ENCODE measurements at regions not wholly inside any gene's neighbourhood (a gene's known extent, or its start where the extent isn't known, plus 50 kb on each side); places are given as distances from the start of the nearest gene placed in this dataset.

DNA sequence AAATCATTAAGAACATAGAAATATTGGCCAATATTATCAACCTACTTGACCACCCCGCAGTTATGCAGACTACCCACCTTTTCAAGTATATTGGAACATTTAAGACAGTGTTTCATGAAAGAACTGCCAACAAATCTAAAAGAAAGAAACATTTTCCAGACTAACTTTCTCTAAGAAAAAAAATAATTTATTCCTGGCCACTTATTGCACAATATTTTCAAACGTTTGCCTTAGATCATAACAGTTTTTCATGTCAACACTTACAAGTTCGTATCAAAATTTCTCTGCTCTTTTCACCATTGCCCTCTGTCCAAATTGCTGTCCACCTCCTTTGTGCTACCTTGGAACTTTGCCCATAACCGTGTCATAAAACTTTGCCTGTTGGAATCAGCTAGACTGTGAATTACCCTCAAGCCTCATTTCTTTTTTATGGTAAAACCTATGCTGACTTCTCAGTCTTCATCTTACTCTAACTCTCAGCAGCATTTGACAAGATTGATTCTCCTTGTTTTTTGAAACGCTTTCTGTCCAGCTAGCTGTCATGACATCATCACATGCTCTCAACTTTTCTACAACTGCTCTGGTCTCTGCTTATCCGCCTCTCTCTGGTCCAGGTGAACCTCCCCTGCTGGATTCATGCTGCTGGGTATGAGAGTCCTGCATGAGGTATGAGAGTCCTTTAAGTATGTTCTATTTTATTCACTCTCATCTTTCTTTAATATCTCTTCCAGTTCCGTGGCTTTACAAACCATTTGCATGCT is 92.8 kb upstream of the CHRM3 start:
- CTCF ChIA-PET, result no interaction called here
- Mint-ChIP-seq H3K9me3 (no peaks in the 10 kb centered on the region), H3K36me3 (no peaks in the 10 kb centered on the region), H3K4me1 (ENCODE audit: low read depth) (no peaks in the 10 kb centered on the region), H3K27me3 (peaks cover 12% of the 10 kb centered on the region), H3K27ac (no peak overlapping the region), H3K4me3 (no peak overlapping the region)
- POLR2A ChIA-PET, result no interaction called here
- intact Hi-C loops (cut with micrococcal nuclease), result no loop called here
- DNase-seq, result no peak

DNA sequence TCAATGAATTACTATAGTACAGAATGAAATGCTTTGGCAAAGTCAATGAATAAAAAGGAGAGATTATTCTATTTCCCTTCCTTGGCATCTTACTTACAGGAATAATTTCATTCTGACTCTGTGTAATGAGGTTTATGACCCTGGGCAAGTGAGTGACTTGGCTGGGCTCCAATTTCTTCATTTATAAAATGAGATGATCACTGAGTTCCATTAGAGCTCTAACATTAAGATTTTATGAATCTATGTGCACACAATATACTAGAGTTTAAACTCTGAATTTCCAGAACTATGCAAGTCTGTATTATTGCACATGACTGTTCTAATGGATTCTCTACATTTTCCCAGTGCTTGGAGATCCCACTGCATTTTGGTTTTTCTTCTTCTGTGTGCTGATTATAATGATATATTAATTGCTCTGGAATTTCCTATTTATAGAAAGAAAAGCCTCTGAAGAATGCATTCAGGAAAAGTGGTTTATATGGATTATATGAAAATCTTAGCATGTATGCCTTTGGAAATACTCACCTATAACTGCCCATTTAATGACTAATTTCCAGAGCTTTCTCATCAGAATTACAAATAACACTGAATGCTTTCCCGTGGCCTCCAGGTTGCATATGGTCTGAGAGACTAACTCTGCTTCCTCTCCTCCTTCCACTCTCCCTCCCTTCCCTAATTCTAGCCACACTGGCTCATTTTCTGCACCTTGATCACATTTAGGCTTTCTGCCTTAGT is 97.4 kb upstream of the CHRM3 start:
- Mint-ChIP-seq H3K4me3 (no peak overlapping the region), H3K9me3 (no peaks in the 10 kb centered on the region), H3K27me3 (peaks cover 16% of the 10 kb centered on the region), H3K36me3 (no peaks in the 10 kb centered on the region), H3K4me1 (ENCODE audit: low read depth) (no peaks in the 10 kb centered on the region), H3K27ac (no peak overlapping the region)
- ChIA-PET POLR2A (no interaction called here), CTCF (no interaction called here)
- intact Hi-C loops (cut with micrococcal nuclease), result no loop called here
- no peak for DNase-seq

DNA sequence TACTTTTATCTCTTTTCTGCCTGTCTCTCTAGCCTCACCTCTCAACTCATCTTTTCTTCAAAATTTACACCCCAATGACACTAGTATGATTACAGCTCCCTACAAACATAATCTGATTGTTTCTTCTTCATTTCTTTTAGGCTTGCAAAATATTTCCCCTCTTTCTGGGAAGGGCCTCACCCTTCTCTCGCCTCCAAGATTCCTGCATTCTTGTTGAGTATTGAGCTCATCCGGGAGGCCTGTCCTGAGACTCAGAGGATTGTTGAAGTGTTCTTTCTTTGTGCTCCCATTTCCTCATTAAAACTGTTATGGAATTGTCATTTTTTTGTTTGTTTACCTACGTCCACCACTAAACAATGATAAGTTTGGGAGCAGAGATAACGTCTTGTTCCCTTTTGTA is 99.1 kb upstream of the CHRM3 start:
- peaks cover 16% of the 10 kb centered on the region for H3K27me3 Mint-ChIP-seq
- intact Hi-C loops (cut with micrococcal nuclease), result no loop called here
- ChIA-PET CTCF (no interaction called here), POLR2A (no interaction called here)
- H3K36me3 Mint-ChIP-seq, result no peaks in the 10 kb centered on the region
- H3K9me3 Mint-ChIP-seq, result no peaks in the 10 kb centered on the region
- no peak overlapping the region for H3K4me3 Mint-ChIP-seq
- H3K27ac Mint-ChIP-seq, result no peak overlapping the region
- H3K4me1 Mint-ChIP-seq (ENCODE audit: low read depth), result no peaks in the 10 kb centered on the region
- no peak for DNase-seq

- intact Hi-C loops (cut with micrococcal nuclease), result no loop called here
- Mint-ChIP-seq H3K27me3 (peaks cover 4% of the 10 kb centered on the region), H3K9me3 (no peaks in the 10 kb centered on the region), H3K36me3 (no peaks in the 10 kb centered on the region), H3K27ac (no peak overlapping the region), H3K4me3 (no peak overlapping the region), H3K4me1 (ENCODE audit: low read depth) (no peaks in the 10 kb centered on the region)
- DNase-seq, result no peak
- CTCF ChIA-PET, result no interaction called here
- POLR2A ChIA-PET, result no interaction called here
Measured at GRCh38 chr1:239283216-239283615, 103.2 kb upstream of the CHRM3 start.

GRCh38 chr1:239282411-239282810 is 104.0 kb upstream of the CHRM3 start:
- CTCF ChIA-PET, result no interaction called here
- POLR2A ChIA-PET, result no interaction called here
- H3K9me3 Mint-ChIP-seq, result no peaks in the 10 kb centered on the region
- no peaks in the 10 kb centered on the region for H3K4me1 Mint-ChIP-seq (ENCODE audit: low read depth)
- H3K27ac Mint-ChIP-seq, result no peak overlapping the region
- no peaks in the 10 kb centered on the region for H3K36me3 Mint-ChIP-seq
- intact Hi-C loops (cut with micrococcal nuclease), result no loop called here
- H3K4me3 Mint-ChIP-seq, result no peak overlapping the region
- no peak for DNase-seq
- peaks cover 4% of the 10 kb centered on the region for H3K27me3 Mint-ChIP-seq

DNA sequence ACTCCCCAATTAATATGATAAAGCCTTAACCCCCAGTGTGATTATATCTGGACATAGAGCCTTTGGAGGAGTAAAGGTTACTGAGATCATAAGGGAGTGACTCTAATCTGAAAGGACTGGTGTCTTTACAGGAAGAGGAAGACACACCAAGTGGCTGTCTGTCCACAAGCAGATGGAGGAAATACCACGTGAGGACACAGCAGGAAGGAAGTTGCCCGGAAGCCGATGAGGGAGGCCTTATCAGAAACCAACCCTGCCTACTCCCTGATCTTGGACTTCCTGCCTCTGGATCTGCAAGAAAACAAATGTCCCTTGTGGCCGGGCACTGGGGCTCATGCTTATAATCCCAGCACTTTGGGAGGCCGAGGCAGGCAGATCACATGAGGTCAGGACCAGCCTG is 110.3 kb upstream of the CHRM3 start:
- Mint-ChIP-seq H3K4me3 (no peak overlapping the region), H3K36me3 (no peaks in the 10 kb centered on the region), H3K9me3 (no peaks in the 10 kb centered on the region), H3K27ac (no peak overlapping the region), H3K4me1 (ENCODE audit: low read depth) (no peaks in the 10 kb centered on the region), H3K27me3 (no peaks in the 10 kb centered on the region)
- CTCF ChIA-PET, result no interaction called here
- intact Hi-C loops (cut with micrococcal nuclease), result no loop called here
- POLR2A ChIA-PET, result no interaction called here
- DNase-seq, result no peak

DNA sequence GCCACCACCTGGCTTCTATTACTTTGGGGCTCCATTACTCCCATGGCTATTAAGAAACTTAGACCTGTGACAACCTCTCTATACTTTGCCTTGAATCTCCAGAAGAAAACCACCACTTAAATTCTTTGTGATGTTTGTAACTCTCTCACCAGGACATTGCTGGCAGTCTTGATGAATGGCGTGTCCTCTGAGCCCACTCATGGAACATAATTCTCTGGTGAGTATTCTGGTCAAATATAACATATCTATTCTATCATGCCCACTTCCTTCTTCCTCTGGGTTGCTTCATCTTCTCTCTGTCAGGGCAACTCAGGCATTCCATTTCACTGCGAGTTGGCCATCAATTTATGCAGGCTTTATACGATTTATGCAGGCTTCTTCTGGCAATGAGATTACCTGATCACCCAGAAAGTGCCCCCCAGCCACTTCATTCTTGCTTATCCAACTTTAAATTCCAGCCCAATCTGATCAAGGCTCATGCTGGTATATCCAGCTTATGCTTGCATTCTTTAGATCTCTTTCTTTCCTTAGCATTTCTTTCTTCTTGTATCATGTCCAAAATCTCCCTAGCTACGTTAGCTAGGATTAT is 112.0 kb upstream of the CHRM3 start:
- Mint-ChIP-seq H3K4me1 (ENCODE audit: low read depth) (no peaks in the 10 kb centered on the region), H3K27ac (no peak overlapping the region), H3K4me3 (no peak overlapping the region), H3K36me3 (no peaks in the 10 kb centered on the region), H3K27me3 (no peaks in the 10 kb centered on the region), H3K9me3 (no peaks in the 10 kb centered on the region)
- DNase-seq, result no peak
- intact Hi-C loops (cut with micrococcal nuclease), result no loop called here
- CTCF ChIA-PET, result no interaction called here
- POLR2A ChIA-PET, result no interaction called here

GRCh38 chr1:239270509-239270908 is 115.9 kb upstream of the CHRM3 start:
- Mint-ChIP-seq H3K4me3 (no peak overlapping the region), H3K27me3 (no peaks in the 10 kb centered on the region), H3K9me3 (no peaks in the 10 kb centered on the region), H3K27ac (no peak overlapping the region), H3K36me3 (no peaks in the 10 kb centered on the region), H3K4me1 (ENCODE audit: low read depth) (no peaks in the 10 kb centered on the region)
- no peak for DNase-seq
- ChIA-PET POLR2A (no interaction called here), CTCF (no interaction called here)
- intact Hi-C loops (cut with micrococcal nuclease), result no loop called here

DNA sequence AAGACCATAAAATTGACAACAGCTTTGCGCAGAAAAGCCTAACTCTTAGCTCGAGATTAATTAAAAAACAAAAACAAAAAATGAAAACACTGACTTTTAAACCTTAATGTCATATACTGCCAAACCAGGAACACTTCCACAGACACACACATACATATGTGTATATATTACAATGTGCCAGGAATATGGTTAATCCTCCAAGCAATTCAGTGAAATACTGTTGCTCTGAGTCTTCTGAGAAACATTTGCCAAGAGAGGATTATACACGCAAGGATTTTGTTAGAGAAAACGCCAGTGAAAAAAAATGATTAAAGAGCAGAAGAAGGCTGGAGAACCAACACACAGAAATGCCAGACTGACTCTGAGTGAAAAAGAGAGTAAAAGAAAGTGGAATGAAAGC is 116.7 kb upstream of the CHRM3 start:
- no peaks in the 10 kb centered on the region for H3K36me3 Mint-ChIP-seq
- H3K27me3 Mint-ChIP-seq, result no peaks in the 10 kb centered on the region
- H3K27ac Mint-ChIP-seq, result no peak overlapping the region
- POLR2A ChIA-PET, result no interaction called here
- CTCF ChIA-PET, result no interaction called here
- no peak overlapping the region for H3K4me3 Mint-ChIP-seq
- no peak for DNase-seq
- intact Hi-C loops (cut with micrococcal nuclease), result no loop called here
- no peaks in the 10 kb centered on the region for H3K9me3 Mint-ChIP-seq
- H3K4me1 Mint-ChIP-seq (ENCODE audit: low read depth), result no peaks in the 10 kb centered on the region

DNA sequence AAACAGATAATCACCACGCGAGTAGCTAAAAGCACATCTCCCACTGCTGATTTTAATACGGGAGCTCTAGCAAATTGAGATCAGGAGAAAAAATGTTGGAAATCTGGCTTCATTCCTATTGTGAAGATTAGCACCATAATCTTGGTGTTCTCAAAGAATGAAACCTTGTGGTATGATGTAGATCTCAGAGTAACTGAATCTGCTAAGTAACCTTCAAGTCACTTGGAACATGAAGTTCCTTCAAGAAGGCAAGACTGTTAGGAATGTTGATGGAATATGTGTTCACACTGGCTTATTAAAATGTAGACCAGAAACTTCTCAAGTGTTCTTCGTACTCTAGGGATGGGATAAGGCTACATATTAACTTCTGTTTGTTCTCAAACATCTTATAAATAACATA is 117.4 kb upstream of the CHRM3 start:
- no peak for DNase-seq
- POLR2A ChIA-PET, result no interaction called here
- Mint-ChIP-seq H3K9me3 (no peaks in the 10 kb centered on the region), H3K4me3 (no peak overlapping the region), H3K27ac (no peak overlapping the region), H3K4me1 (ENCODE audit: low read depth) (no peaks in the 10 kb centered on the region), H3K36me3 (no peaks in the 10 kb centered on the region), H3K27me3 (no peaks in the 10 kb centered on the region)
- intact Hi-C loops (cut with micrococcal nuclease), result no loop called here
- CTCF ChIA-PET, result no interaction called here

DNA sequence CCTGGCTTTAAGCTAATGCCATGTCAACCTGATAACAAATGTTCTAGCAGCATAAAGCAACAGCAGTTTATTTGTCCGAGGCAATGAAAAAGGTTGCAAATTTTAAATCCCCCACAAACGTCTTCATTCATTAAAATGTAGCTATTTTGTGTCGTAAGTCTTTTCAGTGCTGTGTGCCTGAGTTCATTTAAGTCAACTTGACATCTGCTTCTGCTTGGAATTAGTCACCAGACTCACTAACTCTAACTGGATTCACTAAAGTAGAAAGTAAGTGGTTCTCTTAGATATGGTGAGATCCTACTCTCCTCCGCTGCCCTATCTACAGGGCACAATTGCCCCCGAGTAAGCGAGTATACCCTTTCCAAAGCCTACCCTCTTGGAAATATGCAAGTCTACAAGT is 118.4 kb upstream of the CHRM3 start:
- no peaks in the 10 kb centered on the region for H3K36me3 Mint-ChIP-seq
- no peaks in the 10 kb centered on the region for H3K4me1 Mint-ChIP-seq (ENCODE audit: low read depth)
- no peaks in the 10 kb centered on the region for H3K27me3 Mint-ChIP-seq
- intact Hi-C loops (cut with micrococcal nuclease), result no loop called here
- no peak overlapping the region for H3K4me3 Mint-ChIP-seq
- ChIA-PET POLR2A (no interaction called here), CTCF (no interaction called here)
- no peak overlapping the region for H3K27ac Mint-ChIP-seq
- no peaks in the 10 kb centered on the region for H3K9me3 Mint-ChIP-seq
- DNase-seq, result no peak

GRCh38 chr1:239263801-239264200 is 122.6 kb upstream of the CHRM3 start:
- Mint-ChIP-seq H3K27ac (no peak overlapping the region), H3K36me3 (no peaks in the 10 kb centered on the region), H3K4me3 (no peak overlapping the region), H3K4me1 (ENCODE audit: low read depth) (no peaks in the 10 kb centered on the region), H3K9me3 (no peaks in the 10 kb centered on the region), H3K27me3 (no peaks in the 10 kb centered on the region)
- CTCF ChIA-PET, result no interaction called here
- DNase-seq, result no peak
- POLR2A ChIA-PET, result no interaction called here
- intact Hi-C loops (cut with micrococcal nuclease), result no loop called here

DNA sequence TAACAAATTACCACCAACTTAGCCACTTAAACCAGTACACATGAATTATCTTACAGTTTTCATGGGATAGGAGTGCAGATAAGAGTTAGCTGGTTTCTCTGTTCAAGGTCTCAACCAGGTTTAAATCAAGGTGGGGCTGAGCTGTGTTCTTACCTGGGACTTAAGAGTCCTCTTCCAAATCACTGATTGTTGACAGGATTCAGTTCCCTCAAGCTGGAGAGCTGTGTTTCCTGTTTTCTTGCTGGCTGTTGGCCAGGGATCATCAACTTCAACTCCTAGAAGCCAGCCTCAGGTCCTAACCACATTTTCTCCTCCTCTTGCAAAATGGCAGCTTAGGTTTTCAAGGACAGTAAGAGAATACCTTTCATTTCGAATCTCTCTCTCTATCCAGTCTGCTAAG is 123.8 kb upstream of the CHRM3 start:
- DNase-seq, result no peak
- POLR2A ChIA-PET, result no interaction called here
- Mint-ChIP-seq H3K27me3 (no peaks in the 10 kb centered on the region), H3K27ac (no peak overlapping the region), H3K4me3 (no peak overlapping the region), H3K4me1 (ENCODE audit: low read depth) (no peaks in the 10 kb centered on the region), H3K36me3 (no peaks in the 10 kb centered on the region), H3K9me3 (no peaks in the 10 kb centered on the region)
- intact Hi-C loops (cut with micrococcal nuclease), result no loop called here
- CTCF ChIA-PET, result no interaction called here
